Upper lobe of right lung (tissue), 1 donor: ENCODE measurements at regions not wholly inside any gene's neighbourhood (a gene's known extent, or its start where the extent isn't known, plus 50 kb on each side); places are given as distances from the start of the nearest gene placed in this dataset.

Experiments used
- ATAC-seq: fragments of 200-7000 bp; cut with Tn5 transposase; one replicate; pipeline ENCODE4 v1.9.1; 2020; ENCODE audit warnings: mild to moderate bottlenecking, moderate library complexity
- DNase-seq: peaks from one replicate; pipeline ENCODE4 v3.0.0-alpha.2; 2020
- H3K27ac ChIP-seq: fragments of 200-600 bp; one replicate; pipeline ENCODE4 v1.8.0; 2022
- H3K27me3 ChIP-seq: fragments of 200-600 bp; one replicate; pipeline ENCODE4 v1.8.0; 2022; ENCODE audit warnings: mild to moderate bottlenecking
- H3K36me3 ChIP-seq: fragments of 200-600 bp; one replicate; pipeline ENCODE4 v1.8.0; 2022
- H3K4me1 ChIP-seq: fragments of 200-600 bp; one replicate; pipeline ENCODE4 v1.8.0; 2022
- H3K4me3 ChIP-seq: fragments of 200-600 bp; one replicate; pipeline ENCODE4 v1.8.0; 2022; ENCODE audit warnings: mild to moderate bottlenecking
- H3K9me3 ChIP-seq: fragments of 200-600 bp; one replicate; pipeline ENCODE4 v1.8.0; 2022
- intact Hi-C: fragments of 100-400 bp; cut with DNase I; formaldehyde crosslinking; loops from one replicate; pipeline ENCODE4 v1.11.0; 2022
- TF ChIP-seq, protein P1 (sequence below): fragments of 200-600 bp; IDR thresholded peaks from one replicate; pipeline ENCODE4 v1.8.0; 2022; ENCODE audit warnings: antibody characterized with exemption
- donor health status: DM: no; HTN: yes; CAD: no; lungs with severe emphysema.

DNA sequence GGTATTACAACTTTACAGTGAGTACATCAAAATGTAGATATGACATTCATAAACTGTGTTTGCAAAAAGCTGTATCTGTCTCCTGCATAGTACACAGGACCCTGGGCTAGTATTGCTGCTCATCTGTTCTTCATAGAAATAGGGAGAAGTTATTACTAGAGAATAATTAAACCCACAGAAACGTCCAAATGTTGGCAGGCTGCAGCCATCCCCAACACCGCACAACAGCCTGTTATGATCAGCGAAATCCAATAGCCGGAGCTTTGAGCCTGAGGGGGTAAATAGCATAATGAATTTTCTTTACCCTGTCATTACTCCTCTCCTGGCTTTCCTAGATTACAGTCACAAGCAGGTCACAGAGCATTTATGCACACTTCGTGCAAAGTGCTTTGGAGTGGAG, 178.0 kb downstream of the DACT1 start:
- Histone ChIP-seq H3K36me3 (no peaks in the 10 kb centered on the region), H3K4me1 (no peaks in the 10 kb centered on the region), H3K27ac (no peak overlapping the region), H3K9me3 (no peaks in the 10 kb centered on the region), H3K27me3 (no peaks in the 10 kb centered on the region), H3K4me3 (no peak overlapping the region)
- intact Hi-C loops, result no loop called here
- ATAC-seq (no peak), DNase-seq (no peak)
- TF ChIP-seq, protein P1, sequence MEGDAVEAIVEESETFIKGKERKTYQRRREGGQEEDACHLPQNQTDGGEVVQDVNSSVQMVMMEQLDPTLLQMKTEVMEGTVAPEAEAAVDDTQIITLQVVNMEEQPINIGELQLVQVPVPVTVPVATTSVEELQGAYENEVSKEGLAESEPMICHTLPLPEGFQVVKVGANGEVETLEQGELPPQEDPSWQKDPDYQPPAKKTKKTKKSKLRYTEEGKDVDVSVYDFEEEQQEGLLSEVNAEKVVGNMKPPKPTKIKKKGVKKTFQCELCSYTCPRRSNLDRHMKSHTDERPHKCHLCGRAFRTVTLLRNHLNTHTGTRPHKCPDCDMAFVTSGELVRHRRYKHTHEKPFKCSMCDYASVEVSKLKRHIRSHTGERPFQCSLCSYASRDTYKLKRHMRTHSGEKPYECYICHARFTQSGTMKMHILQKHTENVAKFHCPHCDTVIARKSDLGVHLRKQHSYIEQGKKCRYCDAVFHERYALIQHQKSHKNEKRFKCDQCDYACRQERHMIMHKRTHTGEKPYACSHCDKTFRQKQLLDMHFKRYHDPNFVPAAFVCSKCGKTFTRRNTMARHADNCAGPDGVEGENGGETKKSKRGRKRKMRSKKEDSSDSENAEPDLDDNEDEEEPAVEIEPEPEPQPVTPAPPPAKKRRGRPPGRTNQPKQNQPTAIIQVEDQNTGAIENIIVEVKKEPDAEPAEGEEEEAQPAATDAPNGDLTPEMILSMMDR, result no peak

- Histone ChIP-seq H3K27me3 (no peaks in the 10 kb centered on the region), H3K27ac (no peak overlapping the region), H3K4me1 (no peaks in the 10 kb centered on the region), H3K9me3 (no peaks in the 10 kb centered on the region), H3K4me3 (no peak overlapping the region), H3K36me3 (no peaks in the 10 kb centered on the region)
- ATAC-seq (no peak), DNase-seq (no peak)
- intact Hi-C loops, result no loop called here
- TF ChIP-seq, protein P1, result no peak
Observed at GRCh38 chr14:58816416-58817115, 178.8 kb downstream of the DACT1 start.

DNA sequence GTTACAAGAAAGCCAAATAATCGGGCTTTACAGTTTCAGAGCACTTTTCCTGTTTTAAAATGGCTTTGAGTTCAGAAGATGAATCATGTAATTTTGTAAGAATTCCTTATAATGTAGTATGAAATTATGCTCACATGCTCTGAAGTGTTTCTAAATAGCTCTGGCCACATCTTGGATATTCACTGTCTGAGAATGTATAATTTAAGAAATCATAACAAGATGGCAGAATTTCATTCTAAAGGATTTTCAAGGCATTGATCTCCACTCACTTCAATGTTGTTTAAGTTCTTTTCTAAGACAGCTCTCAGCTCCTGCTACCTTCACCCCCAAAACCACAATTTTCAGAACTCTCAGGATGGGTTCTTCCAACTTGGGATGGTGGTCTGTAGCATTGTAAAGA, 180.1 kb downstream of the DACT1 start:
- ATAC-seq, result no peak
- no peaks in the 10 kb centered on the region for H3K36me3 ChIP-seq
- H3K4me1 ChIP-seq, result no peaks in the 10 kb centered on the region
- TF ChIP-seq, protein P1, result no peak
- no peak overlapping the region for H3K27ac ChIP-seq
- DNase-seq, result no peak
- no peaks in the 10 kb centered on the region for H3K27me3 ChIP-seq
- H3K4me3 ChIP-seq, result no peak overlapping the region
- H3K9me3 ChIP-seq, result no peaks in the 10 kb centered on the region
- intact Hi-C loops, result no loop called here

- H3K27ac ChIP-seq, result no peak overlapping the region
- H3K4me3 ChIP-seq, result no peak overlapping the region
- no peaks in the 10 kb centered on the region for H3K9me3 ChIP-seq
- intact Hi-C loops, result no loop called here
- H3K36me3 ChIP-seq, result no peaks in the 10 kb centered on the region
- TF ChIP-seq, protein P1, result no peak
- no peaks in the 10 kb centered on the region for H3K4me1 ChIP-seq
- H3K27me3 ChIP-seq, result no peaks in the 10 kb centered on the region
- ATAC-seq (no peak), DNase-seq (no peak)
Observed at GRCh38 chr14:58820032-58820431, 182.3 kb downstream of the DACT1 start.

DNA sequence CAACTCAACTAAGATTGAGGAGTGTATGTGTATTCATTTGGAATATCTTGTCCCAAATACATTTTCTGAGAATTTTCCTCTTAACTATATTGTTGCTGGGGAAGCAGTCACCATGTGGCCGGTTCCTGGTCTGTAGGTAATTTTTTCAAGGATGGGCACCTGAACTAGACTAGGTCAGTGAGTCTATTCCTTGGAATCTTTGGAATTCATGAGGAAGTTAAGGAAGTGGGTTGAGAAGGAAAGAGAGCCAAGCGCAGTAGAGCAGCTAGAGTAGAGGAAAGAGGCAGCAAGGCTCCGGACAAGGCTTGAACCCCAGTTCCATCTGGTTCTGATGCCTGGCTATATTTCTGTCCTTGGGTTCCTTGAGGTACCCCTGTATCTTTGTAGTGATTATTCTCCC, 183.7 kb downstream of the DACT1 start:
- TF ChIP-seq, protein P1, result no peak
- Histone ChIP-seq H3K36me3 (no peaks in the 10 kb centered on the region), H3K27me3 (no peaks in the 10 kb centered on the region), H3K4me3 (no peak overlapping the region), H3K9me3 (no peaks in the 10 kb centered on the region), H3K4me1 (no peaks in the 10 kb centered on the region), H3K27ac (no peak overlapping the region)
- ATAC-seq (no peak), DNase-seq (no peak)
- intact Hi-C loops, result no loop called here

- Histone ChIP-seq H3K27me3 (no peaks in the 10 kb centered on the region), H3K4me1 (no peaks in the 10 kb centered on the region), H3K27ac (no peak overlapping the region), H3K9me3 (no peaks in the 10 kb centered on the region), H3K4me3 (no peak overlapping the region), H3K36me3 (no peaks in the 10 kb centered on the region)
- no peak for ATAC-seq
- DNase-seq, result no peak
- intact Hi-C loops, result no loop called here
- TF ChIP-seq, protein P1, result no peak
Observed at GRCh38 chr14:58822856-58823255, 185.1 kb downstream of the DACT1 start.
